ENCODE measurements at regions not wholly inside any gene's neighbourhood (a gene's known extent, or its start where the extent isn't known, plus 50 kb on each side); places are given as distances from the start of the nearest gene placed in this dataset.
"Not testable (repeated sequence)": the region's sequence is repeated elsewhere in the genome, so short reads cannot be mapped to it uniquely, and the experiment has no call there.

- no peaks in the 10 kb centered on the region for H3K4me1 ChIP-seq (ENCODE audit: control insufficient read depth in 4 of 4, insufficient read depth in 4 of 4, low read length in 3 of 4)
- TF ChIP-seq NR2F2 (IDR thresholded peaks at IDR 0.05) (no peak), ZBTB33 (IDR thresholded peaks at IDR 0.05) (no peak), JUND (IDR thresholded peaks at IDR 0.05) (no peak), EGR1 (IDR thresholded peaks at IDR 0.05; ENCODE audit: low read depth in 2 of 2) (no peak), FOXA2 (IDR thresholded peaks at IDR 0.05) (no peak), CTCF (IDR thresholded peaks at IDR 0.05; ENCODE audit: low read depth, low read length, missing input control) (no peak), GABPA (IDR thresholded peaks at IDR 0.05 in 1 of 2, conservative IDR thresholded peaks at IDR 0.05 in 1 of 2) (no peak), YY1 (IDR thresholded peaks at IDR 0.05) (no peak), SP1 (IDR thresholded peaks at IDR 0.05) (no peak), RXRA (IDR thresholded peaks at IDR 0.05) (no peak), RAD21 (IDR thresholded peaks at IDR 0.05) (no peak)
- TF ChIP-seq, protein P1, sequence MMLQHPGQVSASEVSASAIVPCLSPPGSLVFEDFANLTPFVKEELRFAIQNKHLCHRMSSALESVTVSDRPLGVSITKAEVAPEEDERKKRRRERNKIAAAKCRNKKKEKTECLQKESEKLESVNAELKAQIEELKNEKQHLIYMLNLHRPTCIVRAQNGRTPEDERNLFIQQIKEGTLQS (IDR thresholded peaks at IDR 0.05): no peak
- no peaks in the 10 kb centered on the region for H3K9me3 ChIP-seq (ENCODE audit: control insufficient read depth in 4 of 4, low read length in 3 of 4)
- no peak overlapping the region for H3K4me3 ChIP-seq (ENCODE audit: low read depth in 1 of 3, low read length in 3 of 3)
- DNase-seq (ENCODE audit: low spot score): no peak
- H3K9ac ChIP-seq (ENCODE audit: low read depth in 1 of 2, low read length in 2 of 2): no peak overlapping the region
- no peak overlapping the region for H3K27ac ChIP-seq (ENCODE audit: low read depth in 1 of 2, low read length in 2 of 2)
- WGBS: 95% methylated on average over 2 of the region's 2 CpGs
- H3K27me3 ChIP-seq (ENCODE audit: control insufficient read depth in 4 of 4, insufficient read depth in 4 of 4, low read length in 3 of 4): no peaks in the 10 kb centered on the region
- H3K36me3 ChIP-seq (ENCODE audit: control insufficient read depth in 4 of 4, insufficient read depth in 3 of 4, low read depth in 1 of 4, low read length in 3 of 4): no peaks in the 10 kb centered on the region
Measured at GRCh38 chrY:18884748-18885147, 111.2 kb upstream of the HSFY2 start.

DNA sequence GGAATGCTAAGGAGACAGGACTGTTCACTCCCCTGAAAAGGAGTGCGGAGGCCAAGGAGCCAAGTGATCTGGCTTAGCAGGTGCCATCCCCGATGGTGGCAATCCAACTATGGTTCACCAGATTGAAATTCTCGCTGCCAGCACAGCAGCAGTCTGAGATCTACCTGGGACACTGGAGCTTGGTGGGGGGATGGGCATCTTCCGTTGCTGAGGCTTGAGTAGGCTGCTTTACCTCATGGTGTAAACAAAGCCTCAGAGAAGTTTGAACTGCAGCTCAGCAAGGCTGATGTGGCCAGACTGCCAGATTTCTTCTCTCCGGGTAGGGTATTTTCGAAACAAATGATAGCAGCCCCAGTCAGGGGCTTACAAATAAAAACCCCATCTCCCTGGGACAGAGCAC, 95.6 kb upstream of the HSFY2 start:
- H3K4me1 ChIP-seq (ENCODE audit: control insufficient read depth in 4 of 4, insufficient read depth in 4 of 4, low read length in 3 of 4); H3K9ac ChIP-seq (ENCODE audit: low read depth in 1 of 2, low read length in 2 of 2); H3K4me3 ChIP-seq (ENCODE audit: low read depth in 1 of 3, low read length in 3 of 3); H3K27me3 ChIP-seq (ENCODE audit: control insufficient read depth in 4 of 4, insufficient read depth in 4 of 4, low read length in 3 of 4); DNase-seq (ENCODE audit: low spot score); H3K36me3 ChIP-seq (ENCODE audit: control insufficient read depth in 4 of 4, insufficient read depth in 3 of 4, low read depth in 1 of 4, low read length in 3 of 4); H3K9me3 ChIP-seq (ENCODE audit: control insufficient read depth in 4 of 4, low read length in 3 of 4); H3K27ac ChIP-seq (ENCODE audit: low read depth in 1 of 2, low read length in 2 of 2): not testable (repeated sequence)
- WGBS: 76% methylated on average over 2 of the region's 6 CpGs

GRCh38 chrY:18866887-18867551, 93.5 kb upstream of the HSFY2 start:
- WGBS: 97% methylated on average over 2 of the region's 3 CpGs
- H3K9ac ChIP-seq (ENCODE audit: low read depth in 1 of 2, low read length in 2 of 2): not testable (repeated sequence)

GRCh38 chrY:18860856-18861255, 87.3 kb upstream of the HSFY2 start:
- DNase-seq (ENCODE audit: low spot score); H3K36me3 ChIP-seq (ENCODE audit: control insufficient read depth in 4 of 4, insufficient read depth in 3 of 4, low read depth in 1 of 4, low read length in 3 of 4): not testable (repeated sequence)

More at GRCh38 chrY:18866887-18867551, 93.5 kb upstream of the HSFY2 start:
- H3K27me3 ChIP-seq (ENCODE audit: control insufficient read depth in 4 of 4, insufficient read depth in 4 of 4, low read length in 3 of 4); H3K9me3 ChIP-seq (ENCODE audit: control insufficient read depth in 4 of 4, low read length in 3 of 4); H3K4me1 ChIP-seq (ENCODE audit: control insufficient read depth in 4 of 4, insufficient read depth in 4 of 4, low read length in 3 of 4); DNase-seq (ENCODE audit: low spot score); H3K36me3 ChIP-seq (ENCODE audit: control insufficient read depth in 4 of 4, insufficient read depth in 3 of 4, low read depth in 1 of 4, low read length in 3 of 4); H3K4me3 ChIP-seq (ENCODE audit: low read depth in 1 of 3, low read length in 3 of 3); H3K27ac ChIP-seq (ENCODE audit: low read depth in 1 of 2, low read length in 2 of 2): not testable (repeated sequence)

DNA sequence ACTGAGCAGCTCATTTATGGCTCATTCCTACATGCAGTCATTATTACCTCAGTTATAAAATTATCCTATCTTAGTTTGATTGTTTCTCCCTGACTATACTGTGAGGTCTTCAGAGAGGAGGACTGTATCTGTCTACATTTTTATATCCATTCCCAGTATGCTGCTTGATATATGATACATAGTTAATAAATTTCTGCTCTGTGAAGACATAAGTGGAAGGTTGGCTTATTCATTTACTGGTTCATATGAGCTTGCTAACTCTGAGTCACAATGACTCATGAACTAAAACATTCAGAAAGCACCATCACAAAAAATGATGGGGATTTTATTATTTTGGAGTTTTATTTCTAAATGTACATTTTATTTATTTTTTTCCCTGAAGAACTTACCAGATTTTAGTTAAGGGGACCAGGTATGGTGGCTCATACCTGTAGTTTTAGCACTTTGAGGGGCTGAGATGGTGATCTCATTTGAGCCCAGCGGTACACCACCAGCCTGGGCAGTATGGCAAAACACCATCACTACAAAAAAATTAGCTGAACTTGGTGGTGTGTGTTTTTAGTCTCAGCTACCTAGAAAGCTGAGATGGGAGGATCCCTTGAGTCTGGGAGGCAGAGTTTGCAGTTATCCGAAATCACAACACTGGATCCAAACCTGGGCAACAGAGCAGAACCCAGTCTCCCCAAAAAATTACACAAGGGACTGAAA, 85.1 kb upstream of the HSFY2 start:
- H3K27ac ChIP-seq (ENCODE audit: low read depth in 1 of 2, low read length in 2 of 2); H3K9ac ChIP-seq (ENCODE audit: low read depth in 1 of 2, low read length in 2 of 2); H3K36me3 ChIP-seq (ENCODE audit: control insufficient read depth in 4 of 4, insufficient read depth in 3 of 4, low read depth in 1 of 4, low read length in 3 of 4); DNase-seq (ENCODE audit: low spot score); H3K4me3 ChIP-seq (ENCODE audit: low read depth in 1 of 3, low read length in 3 of 3); H3K4me1 ChIP-seq (ENCODE audit: control insufficient read depth in 4 of 4, insufficient read depth in 4 of 4, low read length in 3 of 4); H3K27me3 ChIP-seq (ENCODE audit: control insufficient read depth in 4 of 4, insufficient read depth in 4 of 4, low read length in 3 of 4); H3K9me3 ChIP-seq (ENCODE audit: control insufficient read depth in 4 of 4, low read length in 3 of 4): not testable (repeated sequence)
- WGBS: no CpG with 5 or more reads among the region's 2 CpGs

More at GRCh38 chrY:18860856-18861255, 87.3 kb upstream of the HSFY2 start:
- not testable (repeated sequence) for H3K9ac ChIP-seq (ENCODE audit: low read depth in 1 of 2, low read length in 2 of 2); H3K27me3 ChIP-seq (ENCODE audit: control insufficient read depth in 4 of 4, insufficient read depth in 4 of 4, low read length in 3 of 4); H3K4me1 ChIP-seq (ENCODE audit: control insufficient read depth in 4 of 4, insufficient read depth in 4 of 4, low read length in 3 of 4); H3K9me3 ChIP-seq (ENCODE audit: control insufficient read depth in 4 of 4, low read length in 3 of 4); H3K27ac ChIP-seq (ENCODE audit: low read depth in 1 of 2, low read length in 2 of 2); H3K4me3 ChIP-seq (ENCODE audit: low read depth in 1 of 3, low read length in 3 of 3)
- no CpG with 5 or more reads among the region's 3 CpGs for WGBS

All from liver (tissue), 8 donors.